Trophoblast cell (in vitro differentiated cells and primary cell): ENCODE measurements at regions not wholly inside any gene's neighbourhood (a gene's known extent, or its start where the extent isn't known, plus 50 kb on each side); places are given as distances from the start of the nearest gene placed in this dataset.

Experiments
- DNase-seq, 2 donors: peaks; one replicate each; pipeline ENCODE4 v3.0.0-alpha.2; 2016
- H2AFZ ChIP-seq: 2 replicates; pipeline ENCODE4 v1.6.1; 2013; ENCODE audit warnings: low read length, moderate library complexity, mild to moderate bottlenecking; ENCODE audit not compliant: insufficient read depth, poor library complexity
- H2AK5ac ChIP-seq: 2 replicates; pipeline ENCODE4 v1.6.1; 2013; ENCODE audit warnings: mild to moderate bottlenecking, low read length
- H2BK120ac ChIP-seq: 2 replicates; pipeline ENCODE4 v1.6.1; 2013; ENCODE audit warnings: low read length, mild to moderate bottlenecking, moderate library complexity; ENCODE audit not compliant: insufficient read depth, poor library complexity
- H2BK12ac ChIP-seq: 2 replicates; pipeline ENCODE4 v1.6.1; 2013; ENCODE audit warnings: mild to moderate bottlenecking, low read length, moderate library complexity
- H2BK5ac ChIP-seq: 2 replicates; pipeline ENCODE4 v1.6.1; 2013; ENCODE audit warnings: low read length, low read depth, moderate library complexity, mild to moderate bottlenecking; ENCODE audit not compliant: poor library complexity
- H3K14ac ChIP-seq: 2 replicates; pipeline ENCODE4 v1.6.1; 2013; ENCODE audit warnings: mild to moderate bottlenecking, low read length
- H3K18ac ChIP-seq: 2 replicates; pipeline ENCODE4 v1.6.1; 2013; ENCODE audit warnings: mild to moderate bottlenecking, low read length
- H3K23ac ChIP-seq: 2 replicates; pipeline ENCODE4 v1.6.1; 2013; ENCODE audit warnings: low read length
- H3K27ac ChIP-seq: 2 replicates; pipeline ENCODE4 v1.5.1; 2013; ENCODE audit warnings: low read depth, mild to moderate bottlenecking, inconsistent platforms, low read length, moderate library complexity
- H3K27me3 ChIP-seq: 2 replicates; pipeline ENCODE4 v1.6.1; 2013; ENCODE audit warnings: inconsistent platforms, mild to moderate bottlenecking, low read length, moderate library complexity; ENCODE audit not compliant: insufficient read depth
- H3K36me3 ChIP-seq, 2 experiments: 1 replicate in 1 of 2; 2 replicates in 1 of 2; pipeline ENCODE4 v1.6.1; 2013; ENCODE audit warnings: low read length in 2 of 2, mild to moderate bottlenecking in 2 of 2, moderate library complexity in 1 of 2; ENCODE audit not compliant: insufficient read depth in 2 of 2, control insufficient read depth in 1 of 2
- H3K4ac ChIP-seq: 2 replicates; pipeline ENCODE4 v1.6.1; 2013; ENCODE audit warnings: low read depth, mild to moderate bottlenecking, low read length, moderate library complexity
- H3K4me1 ChIP-seq, 2 experiments: 1 replicate in 1 of 2; 2 replicates in 1 of 2; pipeline ENCODE4 v1.6.1; 2013; ENCODE audit warnings: low read length in 2 of 2, mild to moderate bottlenecking in 2 of 2, moderate library complexity in 1 of 2; ENCODE audit not compliant: insufficient read depth in 2 of 2, control insufficient read depth in 1 of 2
- H3K4me2 ChIP-seq: 2 replicates; pipeline ENCODE4 v1.6.1; 2013; ENCODE audit warnings: inconsistent platforms, mild to moderate bottlenecking, low read length, moderate library complexity
- H3K4me3 ChIP-seq: 2 replicates; pipeline ENCODE4 v1.5.1; 2013; ENCODE audit warnings: mild to moderate bottlenecking, low read depth, low read length, inconsistent platforms
- H3K79me1 ChIP-seq: one replicate; pipeline ENCODE4 v1.6.1; 2013; ENCODE audit warnings: low read length
- H3K79me2 ChIP-seq: 2 replicates; pipeline ENCODE4 v1.6.1; 2013; ENCODE audit warnings: low read length, mild to moderate bottlenecking; ENCODE audit not compliant: control insufficient read depth, insufficient read depth, poor library complexity
- H3K9ac ChIP-seq: 2 replicates; pipeline ENCODE4 v1.6.1; 2013; ENCODE audit warnings: mild to moderate bottlenecking, low read length
- H3K9me3 ChIP-seq: 2 replicates; pipeline ENCODE4 v1.6.1; 2013; ENCODE audit warnings: low read depth, mild to moderate bottlenecking, control low read depth, inconsistent platforms, low read length; ENCODE audit not compliant: insufficient read depth
- H4K12ac ChIP-seq: 2 replicates; pipeline ENCODE4 v1.6.1; 2013; ENCODE audit warnings: low read depth, mild to moderate bottlenecking, low read length, moderate library complexity
- H4K8ac ChIP-seq: 2 replicates; pipeline ENCODE4 v1.6.1; 2013; ENCODE audit warnings: low read depth, mild to moderate bottlenecking, low read length, moderate library complexity
- H4K91ac ChIP-seq: one replicate; pipeline ENCODE4 v1.6.1; 2013; ENCODE audit warnings: low read depth, mild to moderate bottlenecking, low read length, moderate library complexity
- WGBS: extraction: QIAGEN DNeasy Blood & Tissue Kit; methylation state at CpG from one replicate; pipeline ENCODE4 v1.1.7; 2013; ENCODE audit warnings: missing lambda C conversion rate; ENCODE audit not compliant: insufficient read length, insufficient coverage; ENCODE audit errors: extremely low coverage; 5-methylcytosine and 5-hydroxymethylcytosine counted together

GRCh38 chr20:51335329-51335841 is 207.1 kb downstream of the NFATC2 start:
- H3K4me3 ChIP-seq = no peak overlapping the region
- no peak overlapping the region for H4K91ac ChIP-seq
- H3K4ac ChIP-seq = no peak overlapping the region
- H3K9ac ChIP-seq = no peak overlapping the region
- no peak overlapping the region for H2BK5ac ChIP-seq
- H2AK5ac ChIP-seq = no peak overlapping the region
- no peaks in the 10 kb centered on the region for H3K9me3 ChIP-seq
- peak overlapping the region; percentile 6 for H3K27ac ChIP-seq
- no peak overlapping the region for H4K8ac ChIP-seq
- no peak overlapping the region for H3K23ac ChIP-seq
- H3K18ac ChIP-seq = no peak overlapping the region
- no peak overlapping the region for H2BK120ac ChIP-seq
- no peak overlapping the region for H3K14ac ChIP-seq
- H3K79me2 ChIP-seq = no peaks in the 10 kb centered on the region
- H3K36me3 ChIP-seq = no peaks in the 10 kb centered on the region
- H3K4me1 ChIP-seq = peaks cover 0 to 6% of the 10 kb centered on the region in 2 experiments
- WGBS = no CpG with 5 or more reads among the region's 8 CpGs
- peak; percentile 86 to 93 for DNase-seq
- peak overlapping the region; percentile 2 for H2BK12ac ChIP-seq
- H3K79me1 ChIP-seq = peaks cover 5% of the 10 kb centered on the region
- H3K4me2 ChIP-seq = no peak overlapping the region
- no peak overlapping the region for H4K12ac ChIP-seq
- H2AFZ ChIP-seq = no peak overlapping the region
- no peaks in the 10 kb centered on the region for H3K27me3 ChIP-seq

DNA sequence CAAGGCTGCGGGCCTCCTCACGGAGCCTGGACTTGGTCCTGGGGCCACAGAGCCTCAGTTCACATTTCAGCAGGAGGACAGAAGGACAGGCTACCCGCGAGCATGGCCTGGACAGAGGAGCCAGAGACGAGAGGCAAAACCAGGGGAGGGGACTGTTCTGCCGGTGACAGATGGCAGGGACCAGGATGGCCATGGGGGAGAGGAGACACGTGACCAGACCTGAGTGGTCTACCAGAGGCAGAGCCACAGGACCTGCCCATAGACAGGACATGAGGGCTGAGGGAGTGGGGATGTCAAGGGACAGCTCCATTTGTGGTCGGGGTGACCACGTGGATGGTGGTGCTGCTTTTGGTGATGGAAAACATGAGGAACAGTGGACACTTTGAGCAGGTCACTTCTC is 207.9 kb downstream of the NFATC2 start:
- Histone ChIP-seq H4K12ac (no peak overlapping the region), H3K79me2 (no peaks in the 10 kb centered on the region), H3K4me2 (no peak overlapping the region), H3K36me3 (no peaks in the 10 kb centered on the region), H3K27me3 (no peaks in the 10 kb centered on the region), H3K27ac (no peak overlapping the region), H2BK120ac (no peak overlapping the region), H3K9ac (no peak overlapping the region), H4K8ac (no peak overlapping the region), H2BK12ac (peak overlapping the region; percentile 25), H3K4me3 (no peak overlapping the region), H2AFZ (no peak overlapping the region), H3K23ac (no peak overlapping the region), H3K79me1 (peaks cover 5% of the 10 kb centered on the region), H3K18ac (no peak overlapping the region), H3K4ac (no peak overlapping the region), H2AK5ac (no peak overlapping the region), H3K9me3 (no peaks in the 10 kb centered on the region), H3K14ac (no peak overlapping the region), H3K4me1 (peaks cover 0 to 6% of the 10 kb centered on the region in 2 experiments), H4K91ac (peak overlapping the region; percentile 1), H2BK5ac (peak overlapping the region; percentile 45)
- no peak for DNase-seq
- no CpG with 5 or more reads among the region's 9 CpGs for WGBS

GRCh38 chr20:51333971-51334370 is 208.5 kb downstream of the NFATC2 start:
- H3K18ac ChIP-seq = no peak overlapping the region
- H3K9me3 ChIP-seq = no peaks in the 10 kb centered on the region
- H3K23ac ChIP-seq = no peak overlapping the region
- no peak overlapping the region for H2AFZ ChIP-seq
- no peak overlapping the region for H2BK120ac ChIP-seq
- no peak overlapping the region for H2BK5ac ChIP-seq
- peak; percentile 21 to 70 for DNase-seq
- H3K4me1 ChIP-seq = peaks cover 0 to 6% of the 10 kb centered on the region in 2 experiments
- no peak overlapping the region for H2AK5ac ChIP-seq
- H3K27me3 ChIP-seq = no peaks in the 10 kb centered on the region
- no CpG with 5 or more reads among the region's 14 CpGs for WGBS
- H3K9ac ChIP-seq = no peak overlapping the region
- no peak overlapping the region for H3K4me2 ChIP-seq
- no peaks in the 10 kb centered on the region for H3K36me3 ChIP-seq
- H3K14ac ChIP-seq = no peak overlapping the region
- H4K8ac ChIP-seq = peak overlapping the region; percentile 24
- H3K4ac ChIP-seq = no peak overlapping the region
- H3K79me2 ChIP-seq = no peaks in the 10 kb centered on the region
- no peak overlapping the region for H3K27ac ChIP-seq
- H3K79me1 ChIP-seq = peaks cover 5% of the 10 kb centered on the region
- H2BK12ac ChIP-seq = peak overlapping the region; percentile 46
- peak overlapping the region; percentile 1 for H4K91ac ChIP-seq
- no peak overlapping the region for H4K12ac ChIP-seq
- H3K4me3 ChIP-seq = no peak overlapping the region

DNA sequence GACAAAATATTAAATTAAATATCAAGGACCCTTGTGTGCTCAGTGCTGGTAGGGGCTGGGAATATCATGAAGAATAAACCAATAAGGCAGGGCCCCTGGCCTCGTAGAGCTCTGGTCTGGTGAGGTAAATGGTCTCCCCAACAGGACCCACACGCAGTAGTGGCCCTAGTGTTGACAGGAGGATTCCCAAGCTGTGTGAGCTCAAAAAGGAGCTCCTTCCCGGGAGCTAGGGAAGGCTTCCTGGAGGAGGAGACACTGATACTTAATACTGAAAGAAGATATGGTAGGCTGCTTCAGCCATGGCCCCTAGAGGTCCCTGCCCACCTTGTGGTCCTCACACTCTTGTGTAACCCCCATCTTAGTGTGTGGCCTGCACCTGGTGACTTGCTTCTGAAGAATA is 209.1 kb downstream of the NFATC2 start:
- Histone ChIP-seq H3K27ac (no peak overlapping the region), H3K14ac (no peak overlapping the region), H3K4me2 (no peak overlapping the region), H2AFZ (no peak overlapping the region), H3K4me1 (peaks cover 0 to 6% of the 10 kb centered on the region in 2 experiments), H4K91ac (peak overlapping the region; percentile 1), H3K4me3 (no peak overlapping the region), H3K9ac (no peak overlapping the region), H3K27me3 (no peaks in the 10 kb centered on the region), H3K18ac (no peak overlapping the region), H3K79me1 (peaks cover 5% of the 10 kb centered on the region), H2AK5ac (peak overlapping the region; percentile 26), H3K23ac (no peak overlapping the region), H3K4ac (no peak overlapping the region), H2BK5ac (no peak overlapping the region), H4K8ac (no peak overlapping the region), H3K36me3 (no peaks in the 10 kb centered on the region), H2BK12ac (peak overlapping the region; percentile 23), H3K79me2 (no peaks in the 10 kb centered on the region), H3K9me3 (no peaks in the 10 kb centered on the region), H2BK120ac (no peak overlapping the region), H4K12ac (no peak overlapping the region)
- WGBS = no CpG with 5 or more reads among the region's 3 CpGs
- no peak for DNase-seq
